ENCODE measurements at regions not wholly inside any gene's neighbourhood (a gene's known extent, or its start where the extent isn't known, plus 50 kb on each side); places are given as distances from the start of the nearest gene placed in this dataset.
A peak's percentile ranks its signal among the peaks of the same experiment; 100 is the strongest.

DNA sequence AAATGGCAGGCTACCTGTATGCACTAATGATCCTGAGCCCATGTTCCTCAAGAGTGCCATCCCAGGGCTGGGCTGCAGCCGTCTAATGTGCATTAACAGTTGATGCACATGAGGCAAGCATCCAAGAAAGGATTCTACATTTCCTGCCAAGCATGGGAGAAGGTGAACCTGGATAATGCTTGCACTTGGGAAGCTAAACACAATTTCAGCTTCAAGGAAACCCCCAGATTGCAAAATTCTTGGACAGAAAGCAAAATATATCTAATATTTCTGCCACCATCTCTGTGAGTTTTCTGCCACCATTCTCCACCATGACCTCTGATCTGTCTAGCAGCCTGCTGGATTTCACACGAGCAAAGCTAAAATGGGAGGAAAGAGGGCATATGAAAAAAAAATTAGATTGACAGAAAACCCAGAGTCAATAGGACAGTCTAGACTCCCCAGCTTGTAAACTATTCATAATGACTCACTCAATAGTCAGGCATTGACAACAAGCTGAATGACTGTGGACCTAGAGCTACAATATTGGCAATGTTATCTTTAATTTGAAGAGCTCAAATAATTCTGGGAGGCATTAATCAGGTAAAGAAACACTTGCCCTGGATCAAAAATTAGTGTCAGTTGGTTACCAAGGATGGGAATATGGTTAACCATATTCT, 91.9 kb upstream of the BCL2L14 start:
- no peaks in the 10 kb centered on the region for H4K20me1 ChIP-seq (ENCODE audit: insufficient read depth)
- H3K4me1 ChIP-seq (ENCODE audit: low read depth, poor library complexity, severe bottlenecking): peaks cover 13% of the 10 kb centered on the region
- H3K36me3 ChIP-seq (ENCODE audit: insufficient read depth): no peaks in the 10 kb centered on the region
- H3K27me3 ChIP-seq (ENCODE audit: insufficient read depth, low read depth): no peaks in the 10 kb centered on the region
- no peak overlapping the region for H3K4me3 ChIP-seq (IDR thresholded peaks at IDR 0.05; ENCODE audit: insufficient read depth, low read depth, low read length)
- H3K79me2 ChIP-seq (ENCODE audit: insufficient read depth, low read depth): no peaks in the 10 kb centered on the region
- TF ChIP-seq, protein P1, sequence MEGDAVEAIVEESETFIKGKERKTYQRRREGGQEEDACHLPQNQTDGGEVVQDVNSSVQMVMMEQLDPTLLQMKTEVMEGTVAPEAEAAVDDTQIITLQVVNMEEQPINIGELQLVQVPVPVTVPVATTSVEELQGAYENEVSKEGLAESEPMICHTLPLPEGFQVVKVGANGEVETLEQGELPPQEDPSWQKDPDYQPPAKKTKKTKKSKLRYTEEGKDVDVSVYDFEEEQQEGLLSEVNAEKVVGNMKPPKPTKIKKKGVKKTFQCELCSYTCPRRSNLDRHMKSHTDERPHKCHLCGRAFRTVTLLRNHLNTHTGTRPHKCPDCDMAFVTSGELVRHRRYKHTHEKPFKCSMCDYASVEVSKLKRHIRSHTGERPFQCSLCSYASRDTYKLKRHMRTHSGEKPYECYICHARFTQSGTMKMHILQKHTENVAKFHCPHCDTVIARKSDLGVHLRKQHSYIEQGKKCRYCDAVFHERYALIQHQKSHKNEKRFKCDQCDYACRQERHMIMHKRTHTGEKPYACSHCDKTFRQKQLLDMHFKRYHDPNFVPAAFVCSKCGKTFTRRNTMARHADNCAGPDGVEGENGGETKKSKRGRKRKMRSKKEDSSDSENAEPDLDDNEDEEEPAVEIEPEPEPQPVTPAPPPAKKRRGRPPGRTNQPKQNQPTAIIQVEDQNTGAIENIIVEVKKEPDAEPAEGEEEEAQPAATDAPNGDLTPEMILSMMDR (conservative IDR thresholded peaks at IDR 0.05; ENCODE audit: low read depth, low read length): no peak
- no peak overlapping the region for H2AFZ ChIP-seq (ENCODE audit: low read depth)
- no peak overlapping the region for H3K27ac ChIP-seq
- no peak overlapping the region for H3K9ac ChIP-seq
- H3K4me2 ChIP-seq: no peak overlapping the region

DNA sequence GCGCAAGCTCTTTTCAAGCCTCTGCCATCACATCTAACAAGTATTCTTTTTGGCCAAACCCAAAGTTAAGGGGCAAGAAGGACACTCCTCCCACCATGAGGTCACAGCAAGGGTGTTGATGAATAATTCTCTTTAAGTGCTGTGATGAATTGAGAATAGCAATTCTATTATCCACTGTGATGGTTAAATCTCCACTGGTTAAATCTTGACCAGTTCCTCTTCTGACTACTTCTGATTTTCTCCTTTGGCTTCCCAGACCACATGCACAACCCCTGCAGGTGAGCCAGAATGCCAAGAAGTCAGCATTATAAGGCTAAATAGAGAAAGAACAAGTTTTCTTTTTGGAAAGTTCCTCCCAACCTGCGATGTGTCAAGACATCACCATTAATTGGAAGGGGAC, 90.6 kb upstream of the BCL2L14 start:
- H3K9ac ChIP-seq: no peak overlapping the region

DNA sequence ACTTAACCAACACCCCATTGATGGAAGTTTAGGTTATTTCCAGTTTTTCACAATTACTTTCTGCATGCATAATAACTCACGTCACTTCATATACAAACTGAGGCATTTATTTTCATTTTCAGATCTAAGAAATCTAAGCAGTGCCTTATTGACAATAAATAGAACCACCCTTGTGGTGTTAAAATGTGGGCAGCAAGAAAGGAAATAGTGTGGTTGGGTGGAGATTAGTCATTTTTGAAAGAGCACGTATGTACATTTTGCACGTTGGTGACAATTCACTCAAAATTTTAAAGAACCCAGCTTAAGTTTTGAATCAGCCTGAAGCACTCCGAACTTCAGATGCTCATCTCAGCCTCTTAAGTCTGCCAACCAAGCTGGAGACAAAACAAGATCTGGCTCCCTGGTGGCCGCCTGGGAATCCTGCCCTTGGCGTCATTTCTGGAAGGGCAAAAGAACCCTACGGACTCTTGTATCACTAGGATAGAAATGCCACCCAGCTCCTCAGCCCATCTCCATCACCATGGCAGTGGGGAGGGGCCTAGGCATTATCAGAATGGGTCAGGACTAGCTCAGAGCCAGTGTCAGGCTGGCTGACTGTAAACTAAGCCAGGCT, 89.5 kb upstream of the BCL2L14 start:
- H3K9ac ChIP-seq: no peak overlapping the region
- TF ChIP-seq, protein P1 (conservative IDR thresholded peaks at IDR 0.05; ENCODE audit: low read depth, low read length): no peak
- H3K79me2 ChIP-seq (ENCODE audit: insufficient read depth, low read depth): no peaks in the 10 kb centered on the region
- no peak overlapping the region for H3K27ac ChIP-seq
- H4K20me1 ChIP-seq (ENCODE audit: insufficient read depth): no peaks in the 10 kb centered on the region
- H2AFZ ChIP-seq (ENCODE audit: low read depth): 0 out of 2 replicates have a peak overlapping the region, but pooled peaks have one; percentile 6
- peaks cover 13% of the 10 kb centered on the region for H3K4me1 ChIP-seq (ENCODE audit: low read depth, poor library complexity, severe bottlenecking)
- peak overlapping the region; percentile 14; the same call in 1 of the 2 replicates for H3K4me2 ChIP-seq
- H3K4me3 ChIP-seq (IDR thresholded peaks at IDR 0.05; ENCODE audit: insufficient read depth, low read depth, low read length): no peak overlapping the region
- H3K36me3 ChIP-seq (ENCODE audit: insufficient read depth): no peaks in the 10 kb centered on the region
- no peaks in the 10 kb centered on the region for H3K27me3 ChIP-seq (ENCODE audit: insufficient read depth, low read depth)

More for the DNA sequence above, 90.6 kb upstream of the BCL2L14 start:
- H3K27me3 ChIP-seq (ENCODE audit: insufficient read depth, low read depth): no peaks in the 10 kb centered on the region
- TF ChIP-seq, protein P1 (conservative IDR thresholded peaks at IDR 0.05; ENCODE audit: low read depth, low read length): no peak
- no peak overlapping the region for H2AFZ ChIP-seq (ENCODE audit: low read depth)
- H3K4me2 ChIP-seq: no peak overlapping the region
- H3K79me2 ChIP-seq (ENCODE audit: insufficient read depth, low read depth): no peaks in the 10 kb centered on the region
- H4K20me1 ChIP-seq (ENCODE audit: insufficient read depth): no peaks in the 10 kb centered on the region
- H3K4me3 ChIP-seq (IDR thresholded peaks at IDR 0.05; ENCODE audit: insufficient read depth, low read depth, low read length): no peak overlapping the region
- H3K36me3 ChIP-seq (ENCODE audit: insufficient read depth): no peaks in the 10 kb centered on the region
- H3K27ac ChIP-seq: no peak overlapping the region
- H3K4me1 ChIP-seq (ENCODE audit: low read depth, poor library complexity, severe bottlenecking): peaks cover 13% of the 10 kb centered on the region

DNA sequence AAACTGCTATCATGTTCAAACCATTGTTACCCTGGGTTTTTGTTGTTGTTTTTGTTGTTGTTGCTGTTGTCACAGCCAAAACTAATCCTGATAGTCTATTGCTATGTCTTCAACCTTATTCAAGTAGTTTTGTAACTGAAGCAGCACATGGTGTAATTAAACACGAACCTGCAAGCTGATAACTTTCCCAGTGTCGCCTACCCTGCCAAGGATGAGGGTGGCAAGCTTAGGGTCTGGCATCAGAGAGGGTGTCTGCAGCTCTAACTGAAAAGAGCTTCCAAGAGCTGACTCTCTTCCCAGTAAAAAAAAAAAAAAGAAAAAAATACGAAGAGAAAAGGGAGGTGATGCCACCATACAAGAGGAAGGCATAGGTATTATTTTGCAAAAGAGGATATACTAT, 86.3 kb upstream of the BCL2L14 start:
- Histone ChIP-seq H3K27me3 (ENCODE audit: insufficient read depth, low read depth) (no peaks in the 10 kb centered on the region), H4K20me1 (ENCODE audit: insufficient read depth) (no peaks in the 10 kb centered on the region), H3K4me3 (IDR thresholded peaks at IDR 0.05; ENCODE audit: insufficient read depth, low read depth, low read length) (no peak overlapping the region), H2AFZ (ENCODE audit: low read depth) (no peak overlapping the region), H3K79me2 (ENCODE audit: insufficient read depth, low read depth) (no peaks in the 10 kb centered on the region), H3K36me3 (ENCODE audit: insufficient read depth) (no peaks in the 10 kb centered on the region), H3K4me2 (no peak overlapping the region), H3K27ac (no peak overlapping the region), H3K4me1 (ENCODE audit: low read depth, poor library complexity, severe bottlenecking) (peaks cover 13% of the 10 kb centered on the region), H3K9ac (no peak overlapping the region)
- TF ChIP-seq, protein P1 (conservative IDR thresholded peaks at IDR 0.05; ENCODE audit: low read depth, low read length): no peak
